ENCODE measurements at regions not wholly inside any gene's neighbourhood (a gene's known extent, or its start where the extent isn't known, plus 50 kb on each side); places are given as distances from the start of the nearest gene placed in this dataset.

GRCh38 chr13:75092143-75092542 is 389.8 kb downstream of the TBC1D4 start:
- no peak for ATAC-seq (ENCODE audit: low FRiP score)

GRCh38 chr13:75091718-75092117 is 390.3 kb downstream of the TBC1D4 start:
- Histone ChIP-seq H3K27ac (ENCODE audit: low read depth in 1 of 2, low read length in 2 of 2) (no peak overlapping the region), H3K9me3 (ENCODE audit: control insufficient read depth, low read length) (no peaks in the 10 kb centered on the region), H3K4me3 (ENCODE audit: low read length in 2 of 2) (no peak overlapping the region), H3K4me1 (ENCODE audit: control insufficient read depth in 1 of 2, insufficient read depth in 2 of 2, low read length in 2 of 2) (no peaks in the 10 kb centered on the region), H3K36me3 (ENCODE audit: control insufficient read depth in 1 of 2, insufficient read depth in 2 of 2, low read length in 1 of 2) (no peaks in the 10 kb centered on the region), H3K27me3 (ENCODE audit: control insufficient read depth in 1 of 2, insufficient read depth in 2 of 2, low read length in 1 of 2) (no peaks in the 10 kb centered on the region)
- intact Hi-C loops (cut with DNase I), result no loop called here
- DNase-seq (no peak), ATAC-seq (ENCODE audit: low FRiP score) (no peak)
- WGBS, 2 donors, result 71 to 89% methylated on average over 2 of the region's 2 CpGs

More at GRCh38 chr13:75092143-75092542, 389.8 kb downstream of the TBC1D4 start:
- no peak overlapping the region for H3K4me3 ChIP-seq (ENCODE audit: low read length in 2 of 2)
- 80 to 90% methylated on average over 2 of the region's 2 CpGs for WGBS, 2 donors
- no peak overlapping the region for H3K27ac ChIP-seq (ENCODE audit: low read depth in 1 of 2, low read length in 2 of 2)
- intact Hi-C loops (cut with DNase I), result no loop called here
- H3K4me1 ChIP-seq (ENCODE audit: control insufficient read depth in 1 of 2, insufficient read depth in 2 of 2, low read length in 2 of 2), result no peaks in the 10 kb centered on the region
- no peaks in the 10 kb centered on the region for H3K9me3 ChIP-seq (ENCODE audit: control insufficient read depth, low read length)
- no peaks in the 10 kb centered on the region for H3K27me3 ChIP-seq (ENCODE audit: control insufficient read depth in 1 of 2, insufficient read depth in 2 of 2, low read length in 1 of 2)
- DNase-seq, result no peak
- H3K36me3 ChIP-seq (ENCODE audit: control insufficient read depth in 1 of 2, insufficient read depth in 2 of 2, low read length in 1 of 2), result no peaks in the 10 kb centered on the region

GRCh38 chr13:75090872-75091615 is 390.9 kb downstream of the TBC1D4 start:
- ATAC-seq (ENCODE audit: low FRiP score) (no peak), DNase-seq (no peak)
- intact Hi-C loops (cut with DNase I), result no loop called here
- WGBS, 2 donors, result 80 to 86% methylated on average over 3 of the region's 3 CpGs
- H3K36me3 ChIP-seq (ENCODE audit: control insufficient read depth in 1 of 2, insufficient read depth in 2 of 2, low read length in 1 of 2), result no peaks in the 10 kb centered on the region
- H3K9me3 ChIP-seq (ENCODE audit: control insufficient read depth, low read length), result no peaks in the 10 kb centered on the region
- no peaks in the 10 kb centered on the region for H3K27me3 ChIP-seq (ENCODE audit: control insufficient read depth in 1 of 2, insufficient read depth in 2 of 2, low read length in 1 of 2)
- no peaks in the 10 kb centered on the region for H3K4me1 ChIP-seq (ENCODE audit: control insufficient read depth in 1 of 2, insufficient read depth in 2 of 2, low read length in 2 of 2)
- H3K27ac ChIP-seq (ENCODE audit: low read depth in 1 of 2, low read length in 2 of 2), result no peak overlapping the region
- H3K4me3 ChIP-seq (ENCODE audit: low read length in 2 of 2), result no peak overlapping the region

- intact Hi-C loops (cut with DNase I), result no loop called here
- H3K4me1 ChIP-seq (ENCODE audit: control insufficient read depth in 1 of 2, insufficient read depth in 2 of 2, low read length in 2 of 2), result no peaks in the 10 kb centered on the region
- no peaks in the 10 kb centered on the region for H3K9me3 ChIP-seq (ENCODE audit: control insufficient read depth, low read length)
- WGBS, 2 donors, result 83% methylated on average over 4 of the region's 4 CpGs
- no peak for DNase-seq
- H3K27me3 ChIP-seq (ENCODE audit: control insufficient read depth in 1 of 2, insufficient read depth in 2 of 2, low read length in 1 of 2), result no peaks in the 10 kb centered on the region
- H3K27ac ChIP-seq (ENCODE audit: low read depth in 1 of 2, low read length in 2 of 2), result no peak overlapping the region
- no peak for ATAC-seq (ENCODE audit: low FRiP score)
- H3K36me3 ChIP-seq (ENCODE audit: control insufficient read depth in 1 of 2, insufficient read depth in 2 of 2, low read length in 1 of 2), result no peaks in the 10 kb centered on the region
- no peak overlapping the region for H3K4me3 ChIP-seq (ENCODE audit: low read length in 2 of 2)
These were observed 393.1 kb downstream of the TBC1D4 start for GRCh38 chr13:75088915-75089314.

DNA sequence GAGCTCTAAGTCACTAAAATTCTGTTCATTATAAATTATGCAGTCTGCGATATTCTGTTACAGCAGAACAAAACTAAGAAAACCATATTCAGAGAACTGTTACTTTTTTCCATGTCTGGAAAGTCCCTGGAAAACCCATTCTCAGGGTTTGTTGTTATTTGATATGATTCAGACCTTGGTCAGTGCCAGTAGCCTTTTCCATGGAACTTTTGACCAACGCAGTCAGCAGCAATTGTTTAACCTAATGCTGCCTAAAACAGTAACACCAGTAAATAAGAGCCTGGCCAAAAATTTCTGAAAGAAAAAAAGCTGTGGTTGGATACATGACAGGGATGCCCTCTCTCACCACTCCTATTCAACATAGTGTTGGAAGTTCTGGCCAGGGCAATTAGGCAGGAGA is 402.7 kb downstream of the TBC1D4 start:
- Histone ChIP-seq H3K9me3 (ENCODE audit: control insufficient read depth, low read length) (no peaks in the 10 kb centered on the region), H3K27me3 (ENCODE audit: control insufficient read depth in 1 of 2, insufficient read depth in 2 of 2, low read length in 1 of 2) (no peaks in the 10 kb centered on the region), H3K4me1 (ENCODE audit: control insufficient read depth in 1 of 2, insufficient read depth in 2 of 2, low read length in 2 of 2) (no peaks in the 10 kb centered on the region), H3K27ac (ENCODE audit: low read depth in 1 of 2, low read length in 2 of 2) (no peak overlapping the region), H3K36me3 (ENCODE audit: control insufficient read depth in 1 of 2, insufficient read depth in 2 of 2, low read length in 1 of 2) (no peaks in the 10 kb centered on the region), H3K4me3 (ENCODE audit: low read length in 2 of 2) (no peak overlapping the region)
- WGBS, 2 donors, result 19 to 23% methylated on average over 2 of the region's 2 CpGs
- DNase-seq (no peak), ATAC-seq (ENCODE audit: low FRiP score) (no peak)
- intact Hi-C loops (cut with DNase I), result no loop called here

DNA sequence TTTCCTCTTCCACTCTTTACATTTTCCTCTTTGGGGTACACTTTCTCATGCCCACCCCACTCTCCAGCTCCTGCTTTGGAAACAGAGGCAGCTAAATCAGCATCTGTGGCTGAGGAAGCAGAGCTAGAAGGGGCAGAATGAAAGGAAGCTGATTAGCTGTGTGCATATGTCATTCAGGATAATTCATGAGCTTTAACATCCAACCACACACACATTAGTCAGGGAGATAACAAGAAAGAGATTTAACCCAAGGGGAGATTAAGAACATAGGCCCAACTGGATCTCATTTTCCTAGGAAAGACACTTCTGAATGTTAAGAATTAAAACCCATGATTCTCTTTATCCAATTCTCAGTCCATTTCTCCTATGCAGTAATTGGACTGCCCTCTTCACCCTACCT is 405.5 kb downstream of the TBC1D4 start:
- Histone ChIP-seq H3K4me3 (ENCODE audit: low read length in 2 of 2) (no peak overlapping the region), H3K4me1 (ENCODE audit: control insufficient read depth in 1 of 2, insufficient read depth in 2 of 2, low read length in 2 of 2) (no peaks in the 10 kb centered on the region), H3K27me3 (ENCODE audit: control insufficient read depth in 1 of 2, insufficient read depth in 2 of 2, low read length in 1 of 2) (no peaks in the 10 kb centered on the region), H3K27ac (ENCODE audit: low read depth in 1 of 2, low read length in 2 of 2) (no peak overlapping the region), H3K36me3 (ENCODE audit: control insufficient read depth in 1 of 2, insufficient read depth in 2 of 2, low read length in 1 of 2) (no peaks in the 10 kb centered on the region), H3K9me3 (ENCODE audit: control insufficient read depth, low read length) (no peaks in the 10 kb centered on the region)
- no peak for ATAC-seq (ENCODE audit: low FRiP score)
- DNase-seq, result no peak
- intact Hi-C loops (cut with DNase I), result no loop called here

DNA sequence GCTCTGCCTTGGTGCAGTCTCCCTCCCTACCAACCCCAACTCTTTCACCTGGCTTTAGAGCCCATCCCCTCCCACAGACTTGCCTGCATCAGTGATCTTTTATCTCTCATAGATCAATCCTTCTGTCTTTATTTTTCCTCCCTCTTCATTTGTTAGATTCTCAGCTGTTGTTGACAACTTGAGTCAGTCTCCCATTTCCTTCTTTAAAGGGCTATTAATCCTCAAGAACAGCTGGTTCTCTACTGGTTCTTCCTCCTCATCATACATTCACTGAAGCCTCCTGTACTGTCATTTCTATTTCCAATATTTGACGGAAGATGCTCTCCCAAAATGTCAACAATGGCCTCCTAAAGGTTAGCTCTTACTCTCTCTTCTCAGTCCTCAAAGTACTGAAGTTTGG is 408.2 kb downstream of the TBC1D4 start:
- Histone ChIP-seq H3K4me1 (ENCODE audit: control insufficient read depth in 1 of 2, insufficient read depth in 2 of 2, low read length in 2 of 2) (no peaks in the 10 kb centered on the region), H3K4me3 (ENCODE audit: low read length in 2 of 2) (no peak overlapping the region), H3K27me3 (ENCODE audit: control insufficient read depth in 1 of 2, insufficient read depth in 2 of 2, low read length in 1 of 2) (no peaks in the 10 kb centered on the region), H3K36me3 (ENCODE audit: control insufficient read depth in 1 of 2, insufficient read depth in 2 of 2, low read length in 1 of 2) (no peaks in the 10 kb centered on the region), H3K9me3 (ENCODE audit: control insufficient read depth, low read length) (no peaks in the 10 kb centered on the region), H3K27ac (ENCODE audit: low read depth in 1 of 2, low read length in 2 of 2) (no peak overlapping the region)
- ATAC-seq (ENCODE audit: low FRiP score) (no peak), DNase-seq (no peak)
- intact Hi-C loops (cut with DNase I), result no loop called here
- 90 to 95% methylated on average over 1 of the region's 1 CpG for WGBS, 2 donors

GRCh38 chr13:75072891-75073290 is 409.1 kb downstream of the TBC1D4 start:
- Histone ChIP-seq H3K4me3 (ENCODE audit: low read length in 2 of 2) (no peak overlapping the region), H3K4me1 (ENCODE audit: control insufficient read depth in 1 of 2, insufficient read depth in 2 of 2, low read length in 2 of 2) (no peaks in the 10 kb centered on the region), H3K36me3 (ENCODE audit: control insufficient read depth in 1 of 2, insufficient read depth in 2 of 2, low read length in 1 of 2) (no peaks in the 10 kb centered on the region), H3K9me3 (ENCODE audit: control insufficient read depth, low read length) (no peaks in the 10 kb centered on the region), H3K27me3 (ENCODE audit: control insufficient read depth in 1 of 2, insufficient read depth in 2 of 2, low read length in 1 of 2) (no peaks in the 10 kb centered on the region), H3K27ac (ENCODE audit: low read depth in 1 of 2, low read length in 2 of 2) (no peak overlapping the region)
- ATAC-seq (ENCODE audit: low FRiP score) (no peak), DNase-seq (no peak)
- intact Hi-C loops (cut with DNase I), result no loop called here
- 85 to 87% methylated on average over 6 of the region's 6 CpGs for WGBS, 2 donors

DNA sequence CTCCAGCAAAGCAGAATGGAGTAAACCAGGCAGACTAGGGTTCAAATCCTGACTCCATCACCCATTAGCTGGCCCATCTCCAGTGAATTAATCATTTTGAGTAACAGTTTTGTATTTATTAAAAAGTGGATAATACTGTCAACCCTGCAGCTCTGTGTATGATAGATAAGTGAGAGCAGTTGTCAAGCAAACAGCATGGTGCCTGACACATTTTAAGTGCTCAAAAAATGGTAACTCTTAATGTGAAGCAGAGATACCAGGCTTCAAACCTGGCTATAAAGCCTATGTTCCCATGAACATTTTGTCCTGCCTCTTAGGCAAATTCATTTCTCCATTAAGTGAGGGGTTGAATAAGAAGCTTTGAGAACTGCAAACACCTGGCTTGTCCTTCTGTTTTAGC is 409.6 kb downstream of the TBC1D4 start:
- ATAC-seq (ENCODE audit: low FRiP score) (no peak), DNase-seq (no peak)
- Histone ChIP-seq H3K4me1 (ENCODE audit: control insufficient read depth in 1 of 2, insufficient read depth in 2 of 2, low read length in 2 of 2) (no peaks in the 10 kb centered on the region), H3K36me3 (ENCODE audit: control insufficient read depth in 1 of 2, insufficient read depth in 2 of 2, low read length in 1 of 2) (no peaks in the 10 kb centered on the region), H3K27ac (ENCODE audit: low read depth in 1 of 2, low read length in 2 of 2) (no peak overlapping the region), H3K27me3 (ENCODE audit: control insufficient read depth in 1 of 2, insufficient read depth in 2 of 2, low read length in 1 of 2) (no peaks in the 10 kb centered on the region), H3K9me3 (ENCODE audit: control insufficient read depth, low read length) (no peaks in the 10 kb centered on the region), H3K4me3 (ENCODE audit: low read length in 2 of 2) (no peak overlapping the region)
- intact Hi-C loops (cut with DNase I), result no loop called here
